ENCODE measurements at regions not wholly inside any gene's neighbourhood (a gene's known extent, or its start where the extent isn't known, plus 50 kb on each side); places are given as distances from the start of the nearest gene placed in this dataset.
"Not testable (repeated sequence)": the region's sequence is repeated elsewhere in the genome, so short reads cannot be mapped to it uniquely, and the experiment has no call there.

- no peak for DNase-seq
These were observed 804.9 kb downstream of the RAB28 start for GRCh38 chr4:12679217-12679616.

GRCh38 chr4:12674184-12674583 lies 810.0 kb downstream of the RAB28 start:
- DNase-seq: no peak

- no peak for DNase-seq
These were observed 811.8 kb downstream of the RAB28 start for GRCh38 chr4:12672303-12672702.

- no peak for DNase-seq
These were observed 826.0 kb downstream of the RAB28 start for GRCh38 chr4:12658146-12658545.

- DNase-seq: no peak
These were observed 832.3 kb downstream of the RAB28 start for GRCh38 chr4:12651876-12652275.

- DNase-seq: no peak
These were observed 838.4 kb downstream of the RAB28 start for GRCh38 chr4:12645732-12646131.

- no peak for DNase-seq
These were observed 839.9 kb downstream of the RAB28 start for GRCh38 chr4:12644261-12644660.

GRCh38 chr4:12636191-12636590 lies 847.9 kb downstream of the RAB28 start:
- DNase-seq: no peak

GRCh38 chr4:12635629-12636028 lies 848.5 kb downstream of the RAB28 start:
- no peak for DNase-seq

- DNase-seq: peak; percentile 33
These were observed 851.0 kb downstream of the RAB28 start for GRCh38 chr4:12633053-12633651.

GRCh38 chr4:12615822-12616221 lies 868.3 kb downstream of the RAB28 start:
- no peak for DNase-seq

GRCh38 chr4:12612876-12613275 lies 871.3 kb downstream of the RAB28 start:
- no peak for DNase-seq

GRCh38 chr4:12609212-12609875 lies 874.8 kb downstream of the RAB28 start:
- not testable (repeated sequence) for DNase-seq

- no peak for DNase-seq
These were observed 888.2 kb downstream of the RAB28 start for GRCh38 chr4:12595986-12596385.

- no peak for DNase-seq
These were observed 888.7 kb downstream of the RAB28 start for GRCh38 chr4:12595489-12595888.

- peak; percentile 8 for DNase-seq
These were observed 895.6 kb downstream of the RAB28 start for GRCh38 chr4:12588582-12588981.

GRCh38 chr4:12586242-12587006 lies 897.7 kb downstream of the RAB28 start:
- no peak for DNase-seq

- DNase-seq: no peak
These were observed 899.8 kb downstream of the RAB28 start for GRCh38 chr4:12584116-12584875.

- no peak for DNase-seq
These were observed 900.9 kb downstream of the RAB28 start for GRCh38 chr4:12583275-12583674.

- no peak for DNase-seq
These were observed 903.4 kb downstream of the RAB28 start for GRCh38 chr4:12580787-12581186.

GRCh38 chr4:12579172-12579571 lies 905.0 kb downstream of the RAB28 start:
- DNase-seq: no peak

- DNase-seq: no peak
These were observed 907.7 kb downstream of the RAB28 start for GRCh38 chr4:12576409-12576808.

- DNase-seq: no peak
These were observed 910.4 kb downstream of the RAB28 start for GRCh38 chr4:12573716-12574115.

Data from fibroblast of skin of abdomen (primary cell).